ENCODE measurements at regions not wholly inside any gene's neighbourhood (a gene's known extent, or its start where the extent isn't known, plus 50 kb on each side); places are given as distances from the start of the nearest gene placed in this dataset.

- TF ChIP-seq, protein P1, sequence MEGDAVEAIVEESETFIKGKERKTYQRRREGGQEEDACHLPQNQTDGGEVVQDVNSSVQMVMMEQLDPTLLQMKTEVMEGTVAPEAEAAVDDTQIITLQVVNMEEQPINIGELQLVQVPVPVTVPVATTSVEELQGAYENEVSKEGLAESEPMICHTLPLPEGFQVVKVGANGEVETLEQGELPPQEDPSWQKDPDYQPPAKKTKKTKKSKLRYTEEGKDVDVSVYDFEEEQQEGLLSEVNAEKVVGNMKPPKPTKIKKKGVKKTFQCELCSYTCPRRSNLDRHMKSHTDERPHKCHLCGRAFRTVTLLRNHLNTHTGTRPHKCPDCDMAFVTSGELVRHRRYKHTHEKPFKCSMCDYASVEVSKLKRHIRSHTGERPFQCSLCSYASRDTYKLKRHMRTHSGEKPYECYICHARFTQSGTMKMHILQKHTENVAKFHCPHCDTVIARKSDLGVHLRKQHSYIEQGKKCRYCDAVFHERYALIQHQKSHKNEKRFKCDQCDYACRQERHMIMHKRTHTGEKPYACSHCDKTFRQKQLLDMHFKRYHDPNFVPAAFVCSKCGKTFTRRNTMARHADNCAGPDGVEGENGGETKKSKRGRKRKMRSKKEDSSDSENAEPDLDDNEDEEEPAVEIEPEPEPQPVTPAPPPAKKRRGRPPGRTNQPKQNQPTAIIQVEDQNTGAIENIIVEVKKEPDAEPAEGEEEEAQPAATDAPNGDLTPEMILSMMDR (conservative IDR thresholded peaks at IDR 0.05), result no peak
- TF ChIP-seq EZH2 (IDR thresholded peaks at IDR 0.05; ENCODE audit: low read depth), result no peak
Measured at GRCh38 chr3:116833202-116833601, 123.6 kb downstream of the TUSC7 start.

All from PC-9 (cell line).